Astrocyte (in vitro differentiated cells and primary cell): ENCODE measurements at regions not wholly inside any gene's neighbourhood (a gene's known extent, or its start where the extent isn't known, plus 50 kb on each side); places are given as distances from the start of the nearest gene placed in this dataset.

ENCODE experiments used
- DNase-seq: peaks from one replicate; pipeline ENCODE4 v3.0.0-alpha.2; 2010; ENCODE audit warnings: low read depth
- FAIRE-seq: peaks from 2 replicates; lab custom pipeline; 2011; peaks lifted over from hg19 to GRCh38; lab: Jason Lieb, UNC
- H2AFZ ChIP-seq: 2 replicates; pipeline ENCODE4 v1.6.0; 2012; ENCODE audit warnings: low read depth, low read length, inconsistent platforms
- H3K27ac ChIP-seq: 2 replicates; pipeline ENCODE4 v1.5.1; 2011; ENCODE audit warnings: low read depth, low read length, inconsistent platforms
- H3K27me3 ChIP-seq: 2 replicates; pipeline ENCODE4 v1.6.0; 2011; ENCODE audit warnings: low read length, inconsistent platforms; ENCODE audit not compliant: insufficient read depth
- H3K36me3 ChIP-seq: 2 replicates; pipeline ENCODE4 v1.5.1; 2011; ENCODE audit warnings: low read length, inconsistent platforms; ENCODE audit not compliant: insufficient read depth
- H3K4me1 ChIP-seq: 2 replicates; pipeline ENCODE4 v1.5.1; 2011; ENCODE audit warnings: low read length, inconsistent platforms; ENCODE audit not compliant: insufficient read depth
- H3K4me2 ChIP-seq: 2 replicates; pipeline ENCODE4 v1.6.0; 2012; ENCODE audit warnings: low read length, inconsistent platforms
- H3K4me3 ChIP-seq: 2 replicates; pipeline ENCODE4 v1.5.1; 2011; ENCODE audit warnings: low read depth, mild to moderate bottlenecking, low read length, inconsistent platforms; ENCODE audit not compliant: insufficient read depth
- H3K79me2 ChIP-seq: 2 replicates; pipeline ENCODE4 v1.6.0; 2012; ENCODE audit warnings: mild to moderate bottlenecking, low read length, inconsistent platforms; ENCODE audit not compliant: insufficient read depth
- H3K9ac ChIP-seq: 2 replicates; pipeline ENCODE4 v1.6.0; 2012; ENCODE audit warnings: mild to moderate bottlenecking, low read length, inconsistent platforms
- H3K9me3 ChIP-seq: 2 replicates; pipeline ENCODE4 v1.5.1; 2012; ENCODE audit warnings: low read depth, mild to moderate bottlenecking, low read length, inconsistent platforms; ENCODE audit not compliant: insufficient read depth
- H4K20me1 ChIP-seq: 2 replicates; pipeline ENCODE4 v1.6.0; 2012; ENCODE audit warnings: low read length, inconsistent platforms; ENCODE audit not compliant: insufficient read depth
- H3K27ac Mint-ChIP-seq: one replicate; pipeline ENCODE4 v1.8.0; 2021; ENCODE audit warnings: mild to moderate bottlenecking, mixed read lengths; ENCODE audit not compliant: unreplicated experiment
- H3K27me3 Mint-ChIP-seq: one replicate; pipeline ENCODE4 v1.8.0; 2021; ENCODE audit warnings: low read depth, mixed read lengths; ENCODE audit not compliant: unreplicated experiment
- H3K36me3 Mint-ChIP-seq: one replicate; pipeline ENCODE4 v1.8.0; 2021; ENCODE audit warnings: low read depth, mixed read lengths; ENCODE audit not compliant: unreplicated experiment
- H3K4me1 Mint-ChIP-seq: one replicate; pipeline ENCODE4 v1.8.0; 2021; ENCODE audit warnings: low read depth, mixed read lengths; ENCODE audit not compliant: unreplicated experiment
- H3K4me3 Mint-ChIP-seq: one replicate; pipeline ENCODE4 v1.8.0; 2021; ENCODE audit warnings: mild to moderate bottlenecking, moderate library complexity, mixed read lengths; ENCODE audit not compliant: unreplicated experiment
- H3K9me3 Mint-ChIP-seq: one replicate; pipeline ENCODE4 v1.8.0; 2021; ENCODE audit warnings: mild to moderate bottlenecking, mixed read lengths; ENCODE audit not compliant: unreplicated experiment
- CTCF ChIP-seq: IDR thresholded peaks from 2 replicates; pipeline ENCODE4 v1.5.1; 2011; ENCODE audit warnings: low read depth, mild to moderate bottlenecking, inconsistent platforms, low read length, moderate library complexity; ENCODE audit not compliant: insufficient read depth
- EZH2 ChIP-seq: IDR thresholded peaks from 2 replicates; pipeline ENCODE4 v1.6.1; 2012; ENCODE audit warnings: mild to moderate bottlenecking, low read length, inconsistent platforms; ENCODE audit not compliant: insufficient read depth

DNA sequence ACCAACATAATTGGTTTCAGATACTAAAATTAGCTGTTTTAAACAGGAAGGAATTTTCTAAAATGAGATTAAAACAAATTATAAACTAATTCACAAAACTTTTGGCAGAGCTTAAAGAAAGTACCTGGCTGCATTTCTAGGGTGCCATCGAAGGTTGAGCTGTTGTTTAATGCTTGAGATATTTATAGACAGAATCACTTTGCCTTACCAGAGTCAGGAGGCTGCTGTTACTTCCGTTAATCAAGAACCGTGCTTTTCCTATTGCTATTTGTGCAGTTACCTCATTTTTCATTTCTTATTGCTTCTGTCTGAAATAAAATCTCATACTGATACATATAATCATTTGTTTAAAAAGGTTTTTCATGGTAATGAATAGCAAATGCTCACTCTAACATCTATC is 242.9 kb downstream of the TECRL start:
- DNase-seq (no peak), FAIRE-seq (no peak)
- H3K79me2 ChIP-seq, result no peaks in the 10 kb centered on the region
- H4K20me1 ChIP-seq, result no peaks in the 10 kb centered on the region
- TF ChIP-seq EZH2 (no peak), CTCF (no peak)
- H3K27me3 ChIP-seq, result no peaks in the 10 kb centered on the region
- H3K4me2 ChIP-seq, result no peak overlapping the region
- H3K4me1 ChIP-seq, result no peaks in the 10 kb centered on the region
- H3K27ac ChIP-seq, result no peak overlapping the region
- H2AFZ ChIP-seq, result no peak overlapping the region
- H3K9me3 Mint-ChIP-seq, result no peaks in the 10 kb centered on the region
- H3K36me3 Mint-ChIP-seq, result no peaks in the 10 kb centered on the region
- H3K36me3 ChIP-seq, result no peaks in the 10 kb centered on the region
- H3K4me3 Mint-ChIP-seq, result no peak overlapping the region
- no peaks in the 10 kb centered on the region for H3K4me1 Mint-ChIP-seq
- no peak overlapping the region for H3K4me3 ChIP-seq
- no peaks in the 10 kb centered on the region for H3K9me3 ChIP-seq
- H3K27me3 Mint-ChIP-seq, result no peaks in the 10 kb centered on the region
- no peak overlapping the region for H3K27ac Mint-ChIP-seq
- H3K9ac ChIP-seq, result no peak overlapping the region

GRCh38 chr4:64158648-64159326 is 250.5 kb downstream of the TECRL start:
- peak overlapping the region; percentile 45 for H3K4me3 ChIP-seq
- Mint-ChIP-seq H3K9me3 (no peaks in the 10 kb centered on the region), H3K36me3 (no peaks in the 10 kb centered on the region), H3K4me1 (no peaks in the 10 kb centered on the region), H3K4me3 (no peak overlapping the region), H3K27ac (no peak overlapping the region), H3K27me3 (no peaks in the 10 kb centered on the region)
- H3K9ac ChIP-seq, result peak overlapping the region; percentile 44
- DNase-seq (peak; percentile 32), FAIRE-seq (peak; percentile 49)
- no peaks in the 10 kb centered on the region for H3K9me3 ChIP-seq
- H3K27ac ChIP-seq, result no peak overlapping the region
- no peaks in the 10 kb centered on the region for H3K36me3 ChIP-seq
- H3K4me1 ChIP-seq, result no peaks in the 10 kb centered on the region
- H2AFZ ChIP-seq, result peak overlapping the region; percentile 65
- H3K27me3 ChIP-seq, result no peaks in the 10 kb centered on the region
- H3K79me2 ChIP-seq, result no peaks in the 10 kb centered on the region
- TF ChIP-seq CTCF, result peak; percentile 94
- no peak for TF ChIP-seq EZH2
- H4K20me1 ChIP-seq, result no peaks in the 10 kb centered on the region
- peak overlapping the region; percentile 78 for H3K4me2 ChIP-seq

GRCh38 chr4:64157397-64157796 is 251.9 kb downstream of the TECRL start:
- no peak for DNase-seq
- H3K4me3 ChIP-seq, result no peak overlapping the region
- no peaks in the 10 kb centered on the region for H3K36me3 ChIP-seq
- H2AFZ ChIP-seq, result no peak overlapping the region
- Mint-ChIP-seq H3K9me3 (no peaks in the 10 kb centered on the region), H3K36me3 (no peaks in the 10 kb centered on the region), H3K4me3 (no peak overlapping the region), H3K27ac (no peak overlapping the region), H3K4me1 (no peaks in the 10 kb centered on the region), H3K27me3 (no peaks in the 10 kb centered on the region)
- H4K20me1 ChIP-seq, result no peaks in the 10 kb centered on the region
- no peak overlapping the region for H3K4me2 ChIP-seq
- no peaks in the 10 kb centered on the region for H3K27me3 ChIP-seq
- no peak for TF ChIP-seq CTCF
- no peak for TF ChIP-seq EZH2
- H3K79me2 ChIP-seq, result no peaks in the 10 kb centered on the region
- no peak for FAIRE-seq
- H3K4me1 ChIP-seq, result no peaks in the 10 kb centered on the region
- H3K27ac ChIP-seq, result no peak overlapping the region
- H3K9ac ChIP-seq, result no peak overlapping the region
- no peaks in the 10 kb centered on the region for H3K9me3 ChIP-seq
